GM23338 (cell line): ENCODE measurements at regions not wholly inside any gene's neighbourhood (a gene's known extent, or its start where the extent isn't known, plus 50 kb on each side); places are given as distances from the start of the nearest gene placed in this dataset.

Source experiments
- ATAC-seq: fragments of 200-7000 bp; cut with Tn5 transposase; 3 replicates; pipeline ENCODE4 v1.9.1; 2020
- DNase-seq: peaks from one replicate; pipeline ENCODE4 v3.0.0-alpha.2; 2015; ENCODE audit warnings: low spot score
- H2AFZ ChIP-seq: fragments of 200-600 bp; sonication (generic); 2 replicates; pipeline ENCODE4 v1.8.0; 2016; ENCODE audit warnings: antibody characterized with exemption, mild to moderate bottlenecking, moderate library complexity
- H3F3A ChIP-seq: fragments of 200-600 bp; sonication (generic); replicated peaks from 2 replicates; pipeline ENCODE4 v1.8.0; 2017; ENCODE audit warnings: antibody characterized with exemption, mixed run types, low read depth
- H3K27ac ChIP-seq: fragments of 200-600 bp; sonication (generic); 2 replicates; pipeline ENCODE4 v1.6.1; 2016; ENCODE audit warnings: low read depth
- H3K27me3 ChIP-seq: fragments of 200-600 bp; sonication (generic); 2 replicates; pipeline ENCODE4 v1.8.0; 2016; ENCODE audit warnings: mild to moderate bottlenecking, mixed run types, moderate library complexity; ENCODE audit not compliant: insufficient read depth
- H3K36me3 ChIP-seq: fragments of 200-600 bp; sonication (generic); 2 replicates; pipeline ENCODE4 v1.8.0; 2016; ENCODE audit warnings: mild to moderate bottlenecking; ENCODE audit not compliant: insufficient read depth
- H3K4me1 ChIP-seq: fragments of 200-600 bp; sonication (generic); 2 replicates; pipeline ENCODE4 v1.8.0; 2016; ENCODE audit warnings: mild to moderate bottlenecking, moderate library complexity; ENCODE audit not compliant: insufficient read depth
- H3K4me2 ChIP-seq: fragments of 200-600 bp; sonication (generic); 2 replicates; pipeline ENCODE4 v1.7.1; 2017; ENCODE audit warnings: mixed run types
- H3K4me3 ChIP-seq: fragments of 200-600 bp; sonication (generic); 2 replicates; pipeline ENCODE4 v1.6.1; 2016; ENCODE audit warnings: mixed run types
- H3K79me2 ChIP-seq: fragments of 200-600 bp; sonication (generic); replicated peaks from 2 replicates; pipeline ENCODE4 v1.8.0; 2017; ENCODE audit warnings: mild to moderate bottlenecking; ENCODE audit not compliant: insufficient read depth
- H3K9me2 ChIP-seq: fragments of 200-600 bp; sonication (generic); 2 replicates; pipeline ENCODE4 v1.8.0; 2017; ENCODE audit not compliant: insufficient read depth
- H4K20me1 ChIP-seq: fragments of 200-600 bp; sonication (generic); replicated peaks from 2 replicates; pipeline ENCODE4 v1.8.0; 2017; ENCODE audit warnings: mild to moderate bottlenecking; ENCODE audit not compliant: insufficient read depth
- H3K27ac Mint-ChIP-seq: 2 replicates; pipeline ENCODE4 v1.8.0; 2020; ENCODE audit warnings: inconsistent platforms, mild to moderate bottlenecking, moderate library complexity, mixed read lengths
- H3K27me3 Mint-ChIP-seq: 3 replicates; pipeline ENCODE4 v1.8.0; 2022; ENCODE audit warnings: low read depth, mild to moderate bottlenecking, moderate library complexity, mixed read lengths, inconsistent platforms; ENCODE audit not compliant: insufficient read depth, poor library complexity
- H3K36me3 Mint-ChIP-seq: 3 replicates; pipeline ENCODE4 v1.8.0; 2021; ENCODE audit warnings: low read depth, mild to moderate bottlenecking, inconsistent platforms, moderate library complexity, mixed read lengths
- H3K4me1 Mint-ChIP-seq: 3 replicates; pipeline ENCODE4 v1.8.0; 2020; ENCODE audit warnings: mild to moderate bottlenecking, inconsistent platforms, mixed read lengths
- H3K4me3 Mint-ChIP-seq: 3 replicates; pipeline ENCODE4 v1.8.0; 2021; ENCODE audit warnings: moderate library complexity, mild to moderate bottlenecking, inconsistent platforms, mixed read lengths
- H3K9me3 Mint-ChIP-seq: 3 replicates; pipeline ENCODE4 v1.8.0; 2020; ENCODE audit warnings: moderate library complexity, mild to moderate bottlenecking, inconsistent platforms, mixed read lengths
- CREB1 ChIP-seq: fragments of 250-450 bp; sonication (Bioruptor Pico); IDR thresholded peaks from 2 replicates; pipeline ENCODE4 v1.5.0; 2020; ENCODE audit warnings: low read depth, mild to moderate bottlenecking, moderate library complexity
- CTCF ChIP-seq, 2 experiments: fragments of 200-600 bp in 1 of 2; sonication (generic) in 1 of 2; conservative IDR thresholded peaks; 2 replicates each; pipeline versions ENCODE4 v1.5.1 to v1.6.1; 2016 to 2017; ENCODE audit warnings: antibody characterized with exemption in 2 of 2, low read depth in 2 of 2, mild to moderate bottlenecking in 2 of 2, moderate library complexity in 1 of 2
- ETS1 ChIP-seq: IDR thresholded peaks from 2 replicates; pipeline ENCODE4 v1.6.1; 2016; ENCODE audit warnings: antibody characterized with exemption
- JUNB ChIP-seq: IDR thresholded peaks from one replicate; pipeline ENCODE4 v1.6.1; 2016; ENCODE audit warnings: antibody characterized with exemption; ENCODE audit not compliant: unreplicated experiment
- NANOG ChIP-seq: IDR thresholded peaks from 2 replicates; pipeline ENCODE4 v1.6.1; 2016; ENCODE audit warnings: antibody characterized with exemption, borderline replicate concordance
- POLR2AphosphoS5 ChIP-seq: IDR thresholded peaks from 2 replicates; pipeline ENCODE4 v1.6.1; 2016; ENCODE audit warnings: antibody characterized with exemption, low read depth
- REST ChIP-seq: IDR thresholded peaks from one replicate; pipeline ENCODE4 v1.6.1; 2018; ENCODE audit warnings: antibody characterized with exemption; ENCODE audit not compliant: unreplicated experiment
- STAT1 ChIP-seq: IDR thresholded peaks from one replicate; pipeline ENCODE4 v1.6.1; 2016; ENCODE audit warnings: antibody characterized with exemption; ENCODE audit not compliant: unreplicated experiment
- ZNF114 ChIP-seq: fragments of 250-450 bp; sonication (Bioruptor Pico); IDR thresholded peaks from 2 replicates; pipeline ENCODE4 v1.5.0; 2020; ENCODE audit warnings: mild to moderate bottlenecking, moderate library complexity
- ZNF331 ChIP-seq: fragments of 250-450 bp; sonication (Bioruptor Pico); IDR thresholded peaks from 2 replicates; pipeline ENCODE4 v1.5.0; 2020; ENCODE audit warnings: low read depth, mild to moderate bottlenecking, moderate library complexity

GRCh38 chr4:129455482-129455881 is 359.5 kb downstream of the C4orf33 start (continued):
- TF ChIP-seq CREB1 (no peak), JUNB (no peak), REST (no peak), ETS1 (no peak), ZNF114 (CRISPR knock-in tag) (no peak), STAT1 (no peak)

- no peak overlapping the region for H3K4me2 ChIP-seq
- no peak for DNase-seq
- no peaks in the 10 kb centered on the region for H3K27me3 ChIP-seq
- no peaks in the 10 kb centered on the region for H3K79me2 ChIP-seq
- no peak overlapping the region for H3K27ac ChIP-seq
- no peaks in the 10 kb centered on the region for H3K36me3 ChIP-seq
- Mint-ChIP-seq H3K4me3 (no peak overlapping the region), H3K27ac (no peak overlapping the region), H3K27me3 (no peaks in the 10 kb centered on the region), H3K4me1 (no peaks in the 10 kb centered on the region), H3K36me3 (no peaks in the 10 kb centered on the region), H3K9me3 (no peaks in the 10 kb centered on the region)
- H3K9me2 ChIP-seq, result peaks cover 5% of the 10 kb centered on the region; the same call in 1 of the 2 replicates
- no peaks in the 10 kb centered on the region for H3F3A ChIP-seq
- no peak overlapping the region for H3K4me3 ChIP-seq
- H3K4me1 ChIP-seq, result no peaks in the 10 kb centered on the region
- H2AFZ ChIP-seq, result 0 out of 2 replicates have a peak overlapping the region, but pooled peaks have one; percentile 33
- ATAC-seq, result no peak
- no peaks in the 10 kb centered on the region for H4K20me1 ChIP-seq
- TF ChIP-seq ETS1 (no peak), NANOG (no peak), REST (no peak), CTCF (conservative IDR thresholded peaks at IDR 0.05; ENCODE audit: low read depth in 2 of 2) (no peak), POLR2AphosphoS5 (no peak), JUNB (no peak), STAT1 (no peak), ZNF331 (CRISPR knock-in tag) (no peak)
Observed at GRCh38 chr4:129468624-129469023, 372.7 kb downstream of the C4orf33 start.
